GM12872 (cell line): ENCODE measurements at regions not wholly inside any gene's neighbourhood (a gene's known extent, or its start where the extent isn't known, plus 50 kb on each side); places are given as distances from the start of the nearest gene placed in this dataset.

ENCODE experiments used
- CTCF ChIP-seq: IDR thresholded peaks from 3 replicates; pipeline ENCODE4 v1.5.1; 2011; ENCODE audit warnings: low read depth, mild to moderate bottlenecking, low read length, moderate library complexity; ENCODE audit not compliant: insufficient read depth

GRCh38 chr5:6260846-6261245 is 117.5 kb downstream of the MED10 start:
- no peak for TF ChIP-seq CTCF

DNA sequence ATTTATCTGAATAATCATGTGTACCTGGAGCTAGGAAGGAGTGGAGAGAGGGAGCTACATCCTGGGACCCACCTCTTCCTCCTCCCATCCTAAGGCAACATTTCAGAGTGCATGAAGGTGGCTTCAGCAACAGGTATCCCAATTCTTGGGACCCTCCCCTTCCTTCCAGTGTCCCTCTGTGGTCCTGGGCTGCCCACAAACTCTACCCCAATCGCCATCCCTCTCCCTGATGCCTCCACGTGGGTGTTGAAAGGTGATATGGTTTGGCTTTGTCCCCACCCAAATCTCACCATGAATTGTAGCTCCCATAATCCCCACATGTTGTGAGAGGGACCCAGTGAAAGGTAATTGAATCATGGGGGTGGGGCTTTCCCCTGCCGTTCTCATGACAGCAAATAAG is 121.4 kb downstream of the MED10 start:
- TF ChIP-seq CTCF: no peak

DNA sequence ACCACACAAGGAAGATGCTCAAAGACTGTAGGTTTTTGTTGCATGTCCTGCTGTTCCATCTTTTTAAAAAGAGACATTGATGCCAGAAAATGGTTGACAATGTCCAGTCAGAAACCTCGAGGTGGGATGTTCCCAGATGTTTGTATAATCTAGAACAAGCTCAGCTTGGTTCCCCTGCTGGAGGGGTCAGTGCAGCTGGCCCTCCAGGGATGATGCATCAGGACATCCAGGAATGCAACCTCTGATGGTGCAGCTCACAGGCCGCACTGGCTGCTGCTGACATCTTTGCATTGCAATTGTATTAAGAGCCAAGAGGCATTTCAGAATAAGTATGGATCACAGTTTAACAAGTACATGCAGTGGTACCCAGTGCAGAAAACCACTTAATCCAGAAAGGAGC is 122.4 kb downstream of the MED10 start:
- no peak for TF ChIP-seq CTCF

DNA sequence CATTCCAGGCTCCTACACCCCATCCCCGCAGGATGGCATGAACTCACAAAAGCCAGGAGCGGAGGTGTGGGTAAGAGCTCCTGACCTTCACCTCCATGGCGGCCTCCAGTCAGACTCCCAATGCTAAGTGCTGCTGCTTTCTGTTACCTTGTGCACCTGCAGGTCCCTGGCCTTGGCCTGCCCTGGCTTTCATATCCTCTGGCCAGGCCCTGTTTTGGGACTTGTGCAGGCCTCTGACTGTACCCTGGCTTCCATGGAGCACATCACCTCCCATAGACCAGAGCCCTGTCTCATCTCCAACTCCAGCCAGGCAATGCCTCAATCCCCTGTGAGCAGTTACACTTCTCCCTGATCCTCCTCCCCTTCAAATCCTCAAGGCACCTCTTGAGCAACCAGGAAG is 124.5 kb downstream of the MED10 start:
- TF ChIP-seq CTCF: no peak

DNA sequence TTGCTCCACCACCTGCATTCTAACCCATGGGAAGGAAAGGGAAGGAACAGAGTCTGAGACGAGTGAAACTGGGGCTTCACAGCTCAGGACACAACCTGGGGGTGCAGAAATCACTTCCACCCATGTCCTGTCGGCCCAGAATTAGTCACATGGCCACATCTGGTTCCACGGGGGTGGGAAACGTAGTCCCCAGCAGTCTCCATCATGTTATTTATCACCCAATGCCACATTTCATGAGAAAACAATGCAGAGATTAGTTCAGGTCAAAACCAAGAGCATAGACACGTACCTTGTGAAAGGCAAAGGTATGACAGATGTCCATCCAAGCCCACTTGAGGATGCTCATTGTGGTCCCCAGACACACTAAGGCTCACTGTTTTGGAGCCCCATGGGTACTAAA is 125.1 kb downstream of the MED10 start:
- no peak for TF ChIP-seq CTCF

- no peak for TF ChIP-seq CTCF
These were observed 125.8 kb downstream of the MED10 start for GRCh38 chr5:6252581-6252980.

DNA sequence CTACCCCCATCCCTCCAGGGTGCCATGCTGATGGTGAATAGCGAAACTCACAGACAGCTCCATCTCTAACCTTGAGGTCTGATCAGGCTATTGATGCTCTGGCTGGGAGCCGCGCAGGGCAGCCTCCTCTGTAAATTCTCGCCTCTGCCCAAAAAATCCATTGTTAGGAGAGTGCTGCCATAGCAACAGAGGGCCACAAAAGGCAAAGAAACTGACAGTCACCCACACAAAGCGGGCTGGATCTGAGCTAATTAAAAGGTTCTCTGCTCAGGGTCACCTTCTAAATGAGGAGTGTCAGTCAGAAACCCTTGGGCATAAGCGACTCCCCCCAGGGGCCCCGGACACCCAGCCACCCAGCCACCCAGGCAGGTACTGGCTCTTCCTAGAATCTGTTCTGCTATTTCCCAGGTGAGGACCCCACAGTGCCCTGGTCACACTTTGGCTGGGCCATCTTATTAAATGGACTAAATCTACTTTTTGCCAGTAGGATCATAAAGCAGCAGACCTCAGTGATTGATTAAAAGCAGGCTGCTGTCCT is 126.7 kb downstream of the MED10 start:
- no peak for TF ChIP-seq CTCF

- no peak for TF ChIP-seq CTCF
These were observed 128.2 kb downstream of the MED10 start for GRCh38 chr5:6250121-6250520.
